Small intestine (tissue), 7 donors: ENCODE measurements at regions not wholly inside any gene's neighbourhood (a gene's known extent, or its start where the extent isn't known, plus 50 kb on each side); places are given as distances from the start of the nearest gene placed in this dataset.
"Not testable (repeated sequence)": the region's sequence is repeated elsewhere in the genome, so short reads cannot be mapped to it uniquely, and the experiment has no call there.

Experiments used
- DNase-seq, 2 donors: peaks; one replicate each; pipeline versions ENCODE4 v3.0.0 to v3.0.0-alpha.2; 2013
- FAIRE-seq: peaks from 2 replicates; lab custom pipeline; 2012; peaks lifted over from hg19 to GRCh38; lab: Jason Lieb, UNC
- H3K27ac ChIP-seq, 3 donors: one replicate each; pipeline ENCODE4 v1.5.1; 2013; ENCODE audit warnings: low read length in 2 of 3, mild to moderate bottlenecking in 2 of 3, control low read depth in 1 of 3, inconsistent platforms in 1 of 3, low read depth in 1 of 3, moderate library complexity in 1 of 3
- H3K27me3 ChIP-seq, 3 donors: one replicate each; pipeline ENCODE4 v1.6.1; 2013; ENCODE audit warnings: low read length in 3 of 3, inconsistent platforms in 1 of 3; ENCODE audit not compliant: control insufficient read depth in 3 of 3, insufficient read depth in 3 of 3
- H3K36me3 ChIP-seq, 3 donors: one replicate each; pipeline ENCODE4 v1.6.1; 2013; ENCODE audit warnings: low read length in 3 of 3, inconsistent platforms in 1 of 3, low read depth in 1 of 3, mild to moderate bottlenecking in 1 of 3, moderate library complexity in 1 of 3; ENCODE audit not compliant: control insufficient read depth in 3 of 3, insufficient read depth in 2 of 3
- H3K4me1 ChIP-seq, 3 donors: one replicate each; pipeline ENCODE4 v1.6.1; 2013; ENCODE audit warnings: low read length in 2 of 3, inconsistent platforms in 1 of 3, low read depth in 1 of 3, mild to moderate bottlenecking in 1 of 3, moderate library complexity in 1 of 3; ENCODE audit not compliant: control insufficient read depth in 3 of 3, insufficient read depth in 2 of 3
- H3K4me3 ChIP-seq, 3 donors: one replicate each; pipeline ENCODE4 v1.5.1; 2013; ENCODE audit warnings: low read length in 3 of 3, control low read depth in 1 of 3, inconsistent platforms in 1 of 3, low read depth in 1 of 3, mild to moderate bottlenecking in 1 of 3, moderate library complexity in 1 of 3
- H3K9me3 ChIP-seq, 2 donors: one replicate each; pipeline ENCODE4 v1.6.1; 2013; ENCODE audit warnings: low read depth in 1 of 2, low read length in 1 of 2; ENCODE audit not compliant: control insufficient read depth in 2 of 2, insufficient read depth in 1 of 2
- WGBS, 3 donors: extraction: QIAGEN DNeasy Blood & Tissue Kit; methylation state at CpG; one replicate each; pipeline ENCODE4 v1.1.7; 2013; 5-methylcytosine and 5-hydroxymethylcytosine counted together
- donor health status: healthy with polysubstance abuse.
- donor health status: control.
- donor health status: control.
- donor health status: Bipolar disorder and iron deficiency.
- donor health status: healthy.

DNA sequence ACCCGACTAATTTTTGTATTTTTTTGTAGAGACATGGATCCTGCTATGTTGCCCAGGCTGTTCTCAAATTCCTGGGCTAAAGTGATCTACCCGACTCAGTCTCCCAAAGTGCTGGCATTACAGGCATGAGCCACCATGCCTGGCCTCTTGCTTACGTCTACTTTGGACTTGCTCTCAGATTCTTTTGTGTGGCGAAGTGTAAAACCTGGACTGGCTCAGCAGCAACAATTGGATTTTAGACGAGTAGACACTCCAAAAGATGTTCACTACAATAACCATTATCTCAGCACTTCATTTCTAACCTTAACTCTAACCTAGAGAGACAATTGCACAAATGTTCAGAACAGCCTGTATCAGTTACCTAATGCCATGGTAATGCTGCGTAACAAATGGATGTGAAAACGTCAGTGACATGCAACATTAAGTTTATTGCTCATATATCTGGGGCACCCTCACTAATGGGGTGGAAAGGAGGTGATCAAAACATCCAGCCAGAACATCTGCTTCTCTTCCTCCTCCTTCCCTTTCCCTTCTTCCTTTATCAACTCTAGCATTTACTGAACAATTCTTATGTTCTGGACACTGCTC lies 124.9 kb upstream of the MRI1 start:
- no peak for FAIRE-seq
- H3K4me1 ChIP-seq = no peaks in the 10 kb centered on the region
- H3K36me3 ChIP-seq = no peaks in the 10 kb centered on the region
- H3K9me3 ChIP-seq = peaks cover 0 to 7% of the 10 kb centered on the region in 2 donors
- no peak overlapping the region for H3K4me3 ChIP-seq
- no peaks in the 10 kb centered on the region for H3K27me3 ChIP-seq
- 76 to 78% (median 76%) methylated on average over 7 of the region's 7 CpGs for WGBS, 3 donors
- DNase-seq = no peak
- H3K27ac ChIP-seq = no peak overlapping the region

DNA sequence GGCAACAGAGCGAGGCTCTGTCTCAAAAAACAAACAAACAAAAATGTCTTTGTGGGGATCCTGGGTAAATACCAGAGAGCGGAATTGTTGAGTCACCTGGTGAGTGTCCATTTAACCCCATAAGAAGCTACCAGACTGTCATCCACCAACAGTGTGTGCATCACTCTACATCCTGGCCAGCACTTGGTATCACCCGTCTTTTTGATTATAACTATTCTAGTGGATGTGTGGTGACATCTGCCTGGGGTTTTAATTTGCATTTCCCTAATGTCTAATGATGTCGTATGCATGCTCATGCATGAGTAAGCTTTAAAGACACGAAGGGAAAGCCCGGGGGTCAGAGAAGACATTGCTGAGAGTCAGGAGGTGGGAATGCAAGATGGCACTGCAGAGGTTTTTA lies 126.7 kb upstream of the MRI1 start:
- Histone ChIP-seq H3K27ac (no peak overlapping the region), H3K4me1 (peaks cover 0 to 2% (median 2%) of the 10 kb centered on the region in 3 donors), H3K9me3 (peaks cover 0 to 7% of the 10 kb centered on the region in 2 donors), H3K36me3 (no peaks in the 10 kb centered on the region), H3K4me3 (no peak overlapping the region), H3K27me3 (no peaks in the 10 kb centered on the region)
- FAIRE-seq (no peak), DNase-seq (no peak)
- WGBS, 3 donors = 82 to 88% (median 84%) methylated on average over 6 of the region's 6 CpGs

DNA sequence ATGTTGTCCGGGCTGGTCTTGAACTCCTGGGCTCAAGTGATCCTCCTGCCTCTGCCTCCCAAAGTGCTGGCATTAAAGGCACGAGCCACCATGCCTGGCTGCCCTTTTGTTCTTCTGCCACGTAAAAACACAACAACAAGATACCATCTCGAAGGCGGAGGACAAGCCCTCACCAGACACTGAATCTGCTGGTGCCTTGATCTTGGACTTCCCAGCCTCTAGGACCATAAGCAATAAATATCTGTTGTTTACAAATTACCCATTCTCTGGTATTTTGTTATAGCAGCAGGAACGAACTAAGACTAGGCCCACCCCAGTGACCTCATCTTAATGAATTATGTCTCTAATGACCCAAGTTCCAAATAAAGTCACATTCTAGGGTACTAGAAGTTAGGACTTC lies 128.4 kb upstream of the CACNA1A start:
- H3K4me1 ChIP-seq = peaks cover 0 to 5% (median 3%) of the 10 kb centered on the region in 3 donors
- no peak overlapping the region for H3K4me3 ChIP-seq
- FAIRE-seq (no peak), DNase-seq (no peak)
- no peak overlapping the region for H3K27ac ChIP-seq
- H3K36me3 ChIP-seq = no peaks in the 10 kb centered on the region
- peaks cover 0 to 11% of the 10 kb centered on the region in 2 donors for H3K9me3 ChIP-seq
- WGBS, 3 donors = 78 to 81% (median 79%) methylated on average over 6 of the region's 6 CpGs
- H3K27me3 ChIP-seq = no peaks in the 10 kb centered on the region

DNA sequence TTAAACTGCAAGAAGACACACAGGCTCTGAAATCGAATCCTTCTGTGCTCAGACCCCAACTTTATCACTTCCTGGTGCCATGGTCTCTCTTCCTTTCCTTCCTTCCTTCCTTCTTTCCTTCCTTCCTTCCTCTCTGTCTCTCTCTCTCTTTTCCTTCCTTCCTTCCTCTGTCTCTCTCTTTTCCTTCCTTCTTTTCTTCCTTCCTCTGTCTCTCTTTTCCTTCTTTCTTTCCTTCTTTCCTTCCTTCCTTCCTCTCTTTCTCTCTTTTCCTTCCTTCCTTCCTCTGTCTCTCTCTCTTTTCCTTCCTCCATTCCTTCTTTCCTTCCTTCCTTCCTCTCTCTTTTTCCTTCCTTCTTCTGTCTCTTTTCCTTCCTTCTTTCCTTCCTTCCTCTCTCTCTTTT lies 127.2 kb upstream of the CACNA1A start:
- Histone ChIP-seq H3K9me3 (peaks cover 0 to 11% of the 10 kb centered on the region in 2 donors), H3K36me3 (no peaks in the 10 kb centered on the region), H3K4me3 (no peak overlapping the region), H3K27ac (peak overlapping the region in 2 of 3 donors; percentile 74 to 76), H3K4me1 (peaks cover 0 to 5% (median 3%) of the 10 kb centered on the region in 3 donors), H3K27me3 (no peaks in the 10 kb centered on the region)
- DNase-seq (no peak), FAIRE-seq (no peak)
- WGBS, 3 donors = 7 to 43% (median 21%) methylated on average over 1 of the region's 1 CpG

DNA sequence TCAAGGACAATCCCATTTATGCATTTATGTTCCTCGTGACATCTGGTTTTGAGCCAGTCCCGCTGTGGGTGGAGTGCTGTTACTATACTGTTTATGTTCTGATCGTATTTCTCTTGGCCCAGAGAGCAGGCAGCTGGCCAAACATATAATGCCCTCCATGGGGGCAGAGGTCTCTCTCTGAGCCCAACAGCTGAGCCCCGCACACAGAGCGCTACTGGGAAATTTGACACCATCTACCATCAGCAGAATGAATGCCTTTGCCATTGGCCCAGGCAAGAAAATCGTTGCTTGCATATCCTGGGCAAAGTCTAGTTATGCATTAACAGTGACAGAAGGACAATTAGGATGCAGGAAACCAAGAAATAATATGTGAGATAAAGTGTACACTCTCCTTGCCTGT lies 126.8 kb upstream of the CACNA1A start:
- Histone ChIP-seq H3K27me3 (no peaks in the 10 kb centered on the region), H3K27ac (peak overlapping the region in 2 of 3 donors; percentile 74 to 76), H3K36me3 (no peaks in the 10 kb centered on the region), H3K4me1 (peaks cover 0 to 5% (median 3%) of the 10 kb centered on the region in 3 donors), H3K9me3 (peaks cover 0 to 11% of the 10 kb centered on the region in 2 donors), H3K4me3 (no peak overlapping the region)
- 5 to 14% (median 9%) methylated on average over 6 of the region's 6 CpGs for WGBS, 3 donors
- no peak for FAIRE-seq
- peak; percentile 88 to 89 for DNase-seq

DNA sequence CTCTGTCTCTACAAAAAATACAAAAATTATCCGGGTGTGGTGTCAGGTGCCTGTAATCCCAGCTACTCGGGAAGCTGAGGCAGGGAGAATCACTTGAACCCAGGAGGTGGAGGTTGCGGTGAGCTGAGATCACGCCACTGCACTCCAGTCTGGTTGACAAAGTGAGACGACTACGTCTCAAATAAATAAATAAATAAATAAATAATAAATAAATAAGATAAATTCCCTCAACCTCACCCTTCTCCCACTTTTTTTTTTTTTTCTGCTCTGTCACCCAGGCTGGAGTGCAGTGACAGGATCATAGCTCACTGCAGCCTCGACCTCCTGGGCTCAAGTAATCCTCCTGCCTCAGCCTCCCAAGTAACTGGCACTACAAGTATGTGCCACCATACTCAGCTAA lies 125.9 kb upstream of the CACNA1A start:
- H3K4me1 ChIP-seq, H3K27me3 ChIP-seq, H3K9me3 ChIP-seq, H3K36me3 ChIP-seq, FAIRE-seq, H3K4me3 ChIP-seq, DNase-seq: not testable (repeated sequence)
- peak overlapping the region in 1 of 3 donors; percentile 74 for H3K27ac ChIP-seq
- 78 to 85% (median 82%) methylated on average over 7 of the region's 7 CpGs for WGBS, 3 donors

DNA sequence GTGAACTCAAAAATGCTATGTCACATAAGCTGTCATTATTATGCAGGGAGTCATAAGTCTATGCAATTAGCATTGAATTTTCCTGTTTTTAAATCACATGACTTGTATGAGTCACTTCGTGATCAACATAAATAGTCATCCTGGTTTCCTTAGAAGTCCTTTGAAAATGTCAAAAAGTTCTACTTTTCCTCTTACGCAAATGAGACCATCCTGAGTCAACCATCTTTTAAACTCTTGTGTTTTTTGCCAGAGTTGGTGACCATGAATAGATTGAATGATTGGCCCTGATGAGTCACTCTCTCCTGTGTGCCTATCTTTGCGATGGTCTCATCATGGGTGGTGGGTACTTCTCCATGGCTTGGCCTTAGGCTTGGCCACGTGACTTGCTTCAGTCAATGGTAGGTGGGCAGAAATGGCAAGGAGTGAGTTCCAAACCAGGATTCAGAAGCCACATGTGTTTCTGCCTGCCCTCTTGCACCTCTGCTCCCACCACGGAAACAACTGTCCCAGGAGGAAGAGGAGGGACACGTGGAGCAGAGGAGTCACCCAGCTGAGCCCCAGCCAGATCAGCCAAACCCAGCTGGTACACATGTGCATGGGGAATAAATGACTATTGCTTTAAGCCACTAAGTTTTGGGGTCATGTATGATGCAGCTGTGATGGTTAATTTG lies 123.5 kb upstream of the CACNA1A start:
- H3K4me3 ChIP-seq = no peak overlapping the region
- H3K27ac ChIP-seq = no peak overlapping the region
- no peak for FAIRE-seq
- H3K36me3 ChIP-seq = no peaks in the 10 kb centered on the region
- WGBS, 3 donors = 82 to 88% (median 83%) methylated on average over 6 of the region's 6 CpGs
- no peak for DNase-seq
- H3K9me3 ChIP-seq = peaks cover 0 to 7% of the 10 kb centered on the region in 2 donors
- H3K27me3 ChIP-seq = peaks cover 0 to 4% (median 2%) of the 10 kb centered on the region in 3 donors
- peaks cover 0 to 5% (median 3%) of the 10 kb centered on the region in 3 donors for H3K4me1 ChIP-seq

DNA sequence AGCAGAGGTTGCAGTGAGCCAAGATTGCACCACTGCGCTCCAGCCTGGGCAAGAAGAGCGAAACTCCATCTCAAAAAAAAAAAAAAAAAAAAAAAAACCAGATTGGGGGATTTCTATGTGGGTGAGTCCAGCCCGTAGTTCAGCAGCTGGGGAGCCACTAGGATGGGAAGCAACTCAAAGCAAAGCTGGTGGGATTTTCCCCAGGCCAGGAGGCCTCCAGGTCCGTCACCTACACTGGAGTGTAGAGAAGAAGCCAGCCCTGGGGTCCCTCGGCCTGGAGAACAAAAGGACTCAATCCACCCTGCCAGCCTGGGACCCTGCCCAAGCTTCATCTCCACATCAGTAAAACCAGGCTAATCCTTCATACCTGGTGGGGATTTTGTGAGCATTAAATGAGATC lies 121.3 kb upstream of the CACNA1A start:
- Histone ChIP-seq H3K9me3 (peaks cover 0 to 3% of the 10 kb centered on the region in 2 donors), H3K4me1 (peaks cover 0 to 1% (median 0%) of the 10 kb centered on the region in 3 donors), H3K27ac (no peak overlapping the region), H3K36me3 (no peaks in the 10 kb centered on the region), H3K4me3 (no peak overlapping the region), H3K27me3 (peaks cover 0 to 16% (median 13%) of the 10 kb centered on the region in 3 donors)
- DNase-seq = no peak
- 79 to 91% (median 82%) methylated on average over 5 of the region's 5 CpGs for WGBS, 3 donors
- no peak for FAIRE-seq
